HepG2 (cell line): ENCODE measurements at regions not wholly inside any gene's neighbourhood (a gene's known extent, or its start where the extent isn't known, plus 50 kb on each side); places are given as distances from the start of the nearest gene placed in this dataset.

Experiments
- KLF9 ChIP-seq: IDR thresholded peaks from 2 replicates; pipeline ENCODE4 v1.6.1; 2016; ENCODE audit warnings: low read depth
- RFXAP ChIP-seq: sonication (generic); formaldehyde crosslinking; IDR thresholded peaks from 2 replicates; pipeline ENCODE4 v1.4.0; 2020; ENCODE audit warnings: missing genetic modification reagents, borderline replicate concordance
- ZMAT3 ChIP-seq: sonication (generic); formaldehyde crosslinking; conservative IDR thresholded peaks from 2 replicates; pipeline ENCODE4 v1.7.0; 2021; ENCODE audit warnings: missing genetic modification reagents
- ZSCAN31 ChIP-seq: sonication (generic); formaldehyde crosslinking; IDR thresholded peaks from 2 replicates; pipeline ENCODE4 v1.5.0; 2020; ENCODE audit warnings: low read depth, mild to moderate bottlenecking, missing genetic modification reagents
- TF ChIP-seq, protein P1 (sequence below): sonication (generic); formaldehyde crosslinking; IDR thresholded peaks from one replicate; pipeline ENCODE4 v1.5.1; 2020; ENCODE audit warnings: mild to moderate bottlenecking, missing genetic modification reagents; ENCODE audit errors: not compliant biosample characterization
- TF ChIP-seq, protein P2 (sequence below): sonication (generic); formaldehyde crosslinking; IDR thresholded peaks from 2 replicates; pipeline ENCODE4 v1.8.0; 2022; ENCODE audit warnings: missing genetic modification reagents, mild to moderate bottlenecking, inconsistent platforms, borderline replicate concordance
- TF ChIP-seq, protein P3 (sequence below): sonication (generic); formaldehyde crosslinking; conservative IDR thresholded peaks from 2 replicates; pipeline ENCODE4 v1.4.0; 2020; ENCODE audit warnings: mild to moderate bottlenecking, missing genetic modification reagents, moderate library complexity
- TF ChIP-seq, protein P4 (sequence below): sonication (generic); formaldehyde crosslinking; IDR thresholded peaks from 2 replicates; pipeline ENCODE4 v1.5.1; 2020; ENCODE audit warnings: mild to moderate bottlenecking, moderate library complexity, missing genetic modification reagents
- TF ChIP-seq, protein P5 (sequence below): sonication (generic); formaldehyde crosslinking; IDR thresholded peaks from 2 replicates; pipeline ENCODE4 v1.5.0; 2020; ENCODE audit warnings: mild to moderate bottlenecking, missing genetic modification reagents

DNA sequence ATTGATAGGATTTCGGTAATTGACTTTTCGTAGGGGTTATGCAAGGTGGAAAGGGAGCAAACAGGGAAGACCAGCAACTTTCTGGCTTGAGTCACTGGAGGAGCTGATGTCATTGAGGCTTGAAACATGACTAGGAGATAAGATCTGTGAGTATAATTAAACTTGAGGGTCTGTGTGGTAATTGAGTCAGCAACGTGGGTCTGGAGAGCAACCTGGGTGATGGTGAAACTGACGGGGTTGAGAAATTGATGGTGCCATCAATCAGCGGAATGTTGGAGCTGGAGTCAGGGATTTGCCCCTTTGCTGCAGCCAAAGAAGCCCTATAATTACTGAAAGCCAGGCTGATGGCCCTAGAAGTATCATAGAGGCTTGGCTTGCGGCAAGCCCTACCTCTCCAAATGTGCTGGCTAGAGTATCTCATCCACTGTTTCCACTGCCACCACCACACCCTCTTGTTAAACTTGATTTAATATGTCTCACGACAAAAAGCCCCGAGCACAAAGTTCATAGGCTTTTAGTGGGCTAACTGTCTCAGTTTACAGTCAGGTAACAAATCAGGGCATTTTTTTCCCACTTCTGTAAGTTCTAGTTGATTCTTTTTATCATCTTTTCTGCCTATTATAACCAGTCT is 186.9 kb upstream of the ELAC2 start (continued):
- TF ChIP-seq, protein P1, sequence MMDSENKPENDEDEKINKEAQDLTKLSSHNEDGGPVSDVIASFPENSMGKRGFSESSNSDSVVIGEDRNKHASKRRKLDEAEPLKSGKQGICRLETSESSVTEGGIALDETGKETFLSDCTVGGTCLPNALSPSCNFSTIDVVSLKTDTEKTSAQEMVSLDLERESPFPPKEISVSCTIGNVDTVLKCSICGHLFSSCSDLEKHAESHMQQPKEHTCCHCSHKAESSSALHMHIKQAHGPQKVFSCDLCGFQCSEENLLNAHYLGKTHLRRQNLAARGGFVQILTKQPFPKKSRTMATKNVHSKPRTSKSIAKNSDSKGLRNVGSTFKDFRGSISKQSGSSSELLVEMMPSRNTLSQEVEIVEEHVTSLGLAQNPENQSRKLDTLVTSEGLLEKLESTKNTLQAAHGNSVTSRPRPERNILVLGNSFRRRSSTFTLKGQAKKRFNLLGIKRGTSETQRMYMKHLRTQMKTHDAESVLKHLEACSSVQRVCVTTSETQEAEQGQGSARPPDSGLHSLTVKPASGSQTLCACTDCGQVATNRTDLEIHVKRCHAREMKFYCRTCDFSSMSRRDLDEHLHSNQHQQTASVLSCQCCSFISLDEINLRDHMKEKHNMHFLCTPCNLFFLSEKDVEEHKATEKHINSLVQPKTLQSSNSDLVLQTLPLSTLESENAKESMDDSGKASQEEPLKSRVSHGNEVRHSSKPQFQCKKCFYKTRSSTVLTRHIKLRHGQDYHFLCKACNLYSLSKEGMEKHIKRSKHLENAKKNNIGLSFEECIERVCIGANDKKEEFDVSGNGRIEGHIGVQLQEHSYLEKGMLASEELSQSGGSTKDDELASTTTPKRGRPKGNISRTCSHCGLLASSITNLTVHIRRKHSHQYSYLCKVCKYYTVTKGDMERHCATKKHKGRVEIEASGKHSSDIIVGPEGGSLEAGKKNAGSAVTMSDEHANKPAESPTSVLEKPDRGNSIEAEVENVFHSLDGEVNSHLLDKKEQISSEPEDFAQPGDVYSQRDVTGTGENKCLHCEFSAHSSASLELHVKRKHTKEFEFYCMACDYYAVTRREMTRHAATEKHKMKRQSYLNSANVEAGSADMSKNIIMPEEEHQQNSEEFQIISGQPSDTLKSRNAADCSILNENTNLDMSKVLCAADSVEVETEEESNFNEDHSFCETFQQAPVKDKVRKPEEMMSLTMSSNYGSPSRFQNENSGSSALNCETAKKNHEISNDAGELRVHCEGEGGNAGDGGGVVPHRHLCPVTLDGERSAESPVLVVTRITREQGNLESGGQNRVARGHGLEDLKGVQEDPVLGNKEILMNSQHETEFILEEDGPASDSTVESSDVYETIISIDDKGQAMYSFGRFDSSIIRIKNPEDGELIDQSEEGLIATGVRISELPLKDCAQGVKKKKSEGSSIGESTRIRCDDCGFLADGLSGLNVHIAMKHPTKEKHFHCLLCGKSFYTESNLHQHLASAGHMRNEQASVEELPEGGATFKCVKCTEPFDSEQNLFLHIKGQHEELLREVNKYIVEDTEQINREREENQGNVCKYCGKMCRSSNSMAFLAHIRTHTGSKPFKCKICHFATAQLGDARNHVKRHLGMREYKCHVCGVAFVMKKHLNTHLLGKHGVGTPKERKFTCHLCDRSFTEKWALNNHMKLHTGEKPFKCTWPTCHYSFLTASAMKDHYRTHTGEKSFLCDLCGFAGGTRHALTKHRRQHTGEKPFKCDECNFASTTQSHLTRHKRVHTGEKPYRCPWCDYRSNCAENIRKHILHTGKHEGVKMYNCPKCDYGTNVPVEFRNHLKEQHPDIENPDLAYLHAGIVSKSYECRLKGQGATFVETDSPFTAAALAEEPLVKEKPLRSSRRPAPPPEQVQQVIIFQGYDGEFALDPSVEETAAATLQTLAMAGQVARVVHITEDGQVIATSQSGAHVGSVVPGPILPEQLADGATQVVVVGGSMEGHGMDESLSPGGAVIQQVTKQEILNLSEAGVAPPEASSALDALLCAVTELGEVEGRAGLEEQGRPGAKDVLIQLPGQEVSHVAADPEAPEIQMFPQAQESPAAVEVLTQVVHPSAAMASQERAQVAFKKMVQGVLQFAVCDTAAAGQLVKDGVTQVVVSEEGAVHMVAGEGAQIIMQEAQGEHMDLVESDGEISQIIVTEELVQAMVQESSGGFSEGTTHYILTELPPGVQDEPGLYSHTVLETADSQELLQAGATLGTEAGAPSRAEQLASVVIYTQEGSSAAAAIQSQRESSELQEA (CRISPR knock-in tag), result no peak
- TF ChIP-seq, protein P2, sequence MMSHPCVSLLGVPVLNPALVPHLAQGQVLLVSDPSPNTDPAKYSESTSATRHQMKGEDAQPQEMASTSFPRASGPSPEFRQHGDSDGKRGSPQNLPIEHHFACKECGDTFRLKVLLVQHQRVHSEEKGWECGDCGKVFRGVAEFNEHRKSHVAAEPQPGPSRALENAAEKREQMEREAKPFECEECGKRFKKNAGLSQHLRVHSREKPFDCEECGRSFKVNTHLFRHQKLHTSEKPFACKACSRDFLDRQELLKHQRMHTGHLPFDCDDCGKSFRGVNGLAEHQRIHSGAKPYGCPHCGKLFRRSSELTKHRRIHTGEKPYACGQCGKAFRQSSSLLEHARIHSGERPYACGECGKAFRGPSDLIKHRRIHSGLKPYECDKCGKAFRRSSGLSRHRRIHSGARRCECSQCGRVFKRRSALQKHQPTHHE (CRISPR knock-in tag), result no peak
- TF ChIP-seq RFXAP (CRISPR knock-in tag), result no peak
- TF ChIP-seq, protein P3, sequence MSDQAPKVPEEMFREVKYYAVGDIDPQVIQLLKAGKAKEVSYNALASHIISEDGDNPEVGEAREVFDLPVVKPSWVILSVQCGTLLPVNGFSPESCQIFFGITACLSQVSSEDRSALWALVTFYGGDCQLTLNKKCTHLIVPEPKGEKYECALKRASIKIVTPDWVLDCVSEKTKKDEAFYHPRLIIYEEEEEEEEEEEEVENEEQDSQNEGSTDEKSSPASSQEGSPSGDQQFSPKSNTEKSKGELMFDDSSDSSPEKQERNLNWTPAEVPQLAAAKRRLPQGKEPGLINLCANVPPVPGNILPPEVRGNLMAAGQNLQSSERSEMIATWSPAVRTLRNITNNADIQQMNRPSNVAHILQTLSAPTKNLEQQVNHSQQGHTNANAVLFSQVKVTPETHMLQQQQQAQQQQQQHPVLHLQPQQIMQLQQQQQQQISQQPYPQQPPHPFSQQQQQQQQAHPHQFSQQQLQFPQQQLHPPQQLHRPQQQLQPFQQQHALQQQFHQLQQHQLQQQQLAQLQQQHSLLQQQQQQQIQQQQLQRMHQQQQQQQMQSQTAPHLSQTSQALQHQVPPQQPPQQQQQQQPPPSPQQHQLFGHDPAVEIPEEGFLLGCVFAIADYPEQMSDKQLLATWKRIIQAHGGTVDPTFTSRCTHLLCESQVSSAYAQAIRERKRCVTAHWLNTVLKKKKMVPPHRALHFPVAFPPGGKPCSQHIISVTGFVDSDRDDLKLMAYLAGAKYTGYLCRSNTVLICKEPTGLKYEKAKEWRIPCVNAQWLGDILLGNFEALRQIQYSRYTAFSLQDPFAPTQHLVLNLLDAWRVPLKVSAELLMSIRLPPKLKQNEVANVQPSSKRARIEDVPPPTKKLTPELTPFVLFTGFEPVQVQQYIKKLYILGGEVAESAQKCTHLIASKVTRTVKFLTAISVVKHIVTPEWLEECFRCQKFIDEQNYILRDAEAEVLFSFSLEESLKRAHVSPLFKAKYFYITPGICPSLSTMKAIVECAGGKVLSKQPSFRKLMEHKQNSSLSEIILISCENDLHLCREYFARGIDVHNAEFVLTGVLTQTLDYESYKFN (CRISPR knock-in tag), result no peak
- no peak for TF ChIP-seq ZSCAN31 (CRISPR knock-in tag)
- TF ChIP-seq ZMAT3 (CRISPR knock-in tag), result no peak
- TF ChIP-seq KLF9 (CRISPR knock-in tag), result no peak
- TF ChIP-seq, protein P4, sequence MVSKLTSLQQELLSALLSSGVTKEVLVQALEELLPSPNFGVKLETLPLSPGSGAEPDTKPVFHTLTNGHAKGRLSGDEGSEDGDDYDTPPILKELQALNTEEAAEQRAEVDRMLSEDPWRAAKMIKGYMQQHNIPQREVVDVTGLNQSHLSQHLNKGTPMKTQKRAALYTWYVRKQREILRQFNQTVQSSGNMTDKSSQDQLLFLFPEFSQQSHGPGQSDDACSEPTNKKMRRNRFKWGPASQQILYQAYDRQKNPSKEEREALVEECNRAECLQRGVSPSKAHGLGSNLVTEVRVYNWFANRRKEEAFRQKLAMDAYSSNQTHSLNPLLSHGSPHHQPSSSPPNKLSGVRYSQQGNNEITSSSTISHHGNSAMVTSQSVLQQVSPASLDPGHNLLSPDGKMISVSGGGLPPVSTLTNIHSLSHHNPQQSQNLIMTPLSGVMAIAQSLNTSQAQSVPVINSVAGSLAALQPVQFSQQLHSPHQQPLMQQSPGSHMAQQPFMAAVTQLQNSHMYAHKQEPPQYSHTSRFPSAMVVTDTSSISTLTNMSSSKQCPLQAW (CRISPR knock-in tag), result no peak
- TF ChIP-seq, protein P5, sequence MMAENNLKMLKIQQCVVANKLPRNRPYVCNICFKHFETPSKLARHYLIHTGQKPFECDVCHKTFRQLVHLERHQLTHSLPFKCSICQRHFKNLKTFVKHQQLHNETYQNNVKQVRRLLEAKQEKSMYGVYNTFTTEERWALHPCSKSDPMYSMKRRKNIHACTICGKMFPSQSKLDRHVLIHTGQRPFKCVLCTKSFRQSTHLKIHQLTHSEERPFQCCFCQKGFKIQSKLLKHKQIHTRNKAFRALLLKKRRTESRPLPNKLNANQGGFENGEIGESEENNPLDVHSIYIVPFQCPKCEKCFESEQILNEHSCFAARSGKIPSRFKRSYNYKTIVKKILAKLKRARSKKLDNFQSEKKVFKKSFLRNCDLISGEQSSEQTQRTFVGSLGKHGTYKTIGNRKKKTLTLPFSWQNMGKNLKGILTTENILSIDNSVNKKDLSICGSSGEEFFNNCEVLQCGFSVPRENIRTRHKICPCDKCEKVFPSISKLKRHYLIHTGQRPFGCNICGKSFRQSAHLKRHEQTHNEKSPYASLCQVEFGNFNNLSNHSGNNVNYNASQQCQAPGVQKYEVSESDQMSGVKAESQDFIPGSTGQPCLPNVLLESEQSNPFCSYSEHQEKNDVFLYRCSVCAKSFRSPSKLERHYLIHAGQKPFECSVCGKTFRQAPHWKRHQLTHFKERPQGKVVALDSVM (CRISPR knock-in tag), result no peak
